ENCODE measurements at regions not wholly inside any gene's neighbourhood (a gene's known extent, or its start where the extent isn't known, plus 50 kb on each side); places are given as distances from the start of the nearest gene placed in this dataset.
"Not testable (repeated sequence)": the region's sequence is repeated elsewhere in the genome, so short reads cannot be mapped to it uniquely, and the experiment has no call there.

DNA sequence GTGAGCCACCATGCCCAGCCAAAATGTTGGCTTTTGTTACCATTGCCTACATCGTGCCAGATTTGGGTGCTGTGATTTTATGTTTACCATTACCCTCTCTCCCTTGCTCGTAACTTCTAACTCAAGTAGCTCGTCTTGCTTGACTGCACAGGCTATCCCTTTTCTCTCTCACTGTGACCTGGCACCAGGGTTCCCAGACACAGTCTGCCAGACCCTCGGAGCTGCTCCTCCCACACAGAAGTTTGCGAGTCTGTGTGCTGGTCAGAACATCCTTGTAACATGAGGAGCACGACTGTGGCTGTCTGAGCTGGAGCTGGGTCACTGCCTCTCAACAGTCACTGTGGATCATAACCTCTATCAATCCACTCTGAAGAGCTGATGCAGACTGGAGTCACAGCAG lies 152.5 kb upstream of the ACKR3 start:
- DNase-seq: no peak

DNA sequence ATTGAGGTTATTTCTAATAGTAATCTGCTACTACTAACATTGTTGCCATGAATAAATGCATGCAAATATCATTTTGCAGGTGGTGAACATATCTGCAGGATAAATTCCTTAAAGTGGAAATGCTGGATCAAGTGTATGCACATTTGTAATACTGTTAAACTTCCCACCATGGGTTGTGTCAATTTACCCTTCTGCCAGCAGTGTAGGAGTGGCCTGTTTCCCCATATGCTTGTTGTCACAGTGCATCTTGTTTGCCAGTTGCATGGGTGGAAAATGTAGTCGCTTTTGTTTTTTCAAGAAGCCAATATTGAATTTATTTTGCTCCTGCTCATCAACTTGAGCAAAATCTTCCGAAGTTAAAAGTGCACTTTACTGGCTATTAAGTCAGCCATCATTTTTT lies 139.0 kb upstream of the ACKR3 start:
- no peak for DNase-seq

DNA sequence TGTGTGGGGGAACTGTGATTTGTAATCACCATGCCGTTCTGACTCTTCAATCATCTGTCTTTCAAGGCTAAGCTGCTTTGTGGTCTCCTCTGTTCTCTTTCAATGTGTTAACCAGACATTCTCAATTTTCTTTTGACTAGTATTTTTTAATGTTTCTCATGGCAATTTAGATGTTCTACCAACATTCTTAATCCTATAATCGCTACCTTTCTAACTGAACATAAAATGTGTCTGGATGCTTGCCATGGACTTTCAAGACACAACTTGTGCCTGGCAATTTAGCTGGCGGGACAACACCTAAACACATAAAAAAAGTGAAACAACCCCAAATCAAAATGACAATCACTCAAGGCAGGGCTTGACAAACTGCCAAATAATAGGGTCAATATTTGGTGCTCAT lies 135.0 kb upstream of the ACKR3 start:
- no peak for DNase-seq

DNA sequence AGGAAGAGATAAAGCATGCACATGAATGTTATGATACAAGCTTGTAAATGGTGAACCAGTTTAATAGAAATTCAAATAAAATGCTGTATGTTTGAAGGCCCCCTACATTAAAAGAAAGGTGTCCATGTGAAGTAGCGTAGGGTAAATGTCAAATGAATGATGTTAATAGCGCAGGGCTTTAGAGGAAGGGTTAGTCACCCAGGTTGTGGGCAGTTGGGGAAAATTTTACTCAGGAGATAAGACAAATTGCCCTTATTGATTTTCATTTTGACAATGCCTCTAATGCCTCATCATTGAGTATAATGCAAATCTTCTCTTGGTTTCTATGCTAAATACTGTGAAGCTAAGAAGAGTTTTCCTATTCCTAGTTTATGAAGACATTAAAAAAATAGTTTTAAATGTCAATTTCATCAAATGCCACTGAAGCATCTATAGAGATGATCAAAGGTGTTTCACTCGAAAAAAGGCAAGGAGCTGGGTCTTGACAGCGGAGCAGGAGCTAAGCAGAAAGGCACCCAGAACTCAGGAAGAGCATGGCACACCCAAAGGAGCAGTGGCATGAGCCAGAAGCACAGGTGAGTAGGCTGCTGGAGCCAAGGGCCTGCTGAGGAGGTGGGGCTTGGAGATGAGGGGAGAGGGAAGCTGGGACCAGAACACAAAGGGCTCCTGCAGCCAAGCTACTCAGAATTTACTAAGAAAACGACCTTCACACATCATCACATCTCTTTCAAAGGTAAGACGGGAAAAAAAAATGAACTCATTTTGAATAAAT lies 129.3 kb upstream of the ACKR3 start:
- peak; percentile 4 for DNase-seq

DNA sequence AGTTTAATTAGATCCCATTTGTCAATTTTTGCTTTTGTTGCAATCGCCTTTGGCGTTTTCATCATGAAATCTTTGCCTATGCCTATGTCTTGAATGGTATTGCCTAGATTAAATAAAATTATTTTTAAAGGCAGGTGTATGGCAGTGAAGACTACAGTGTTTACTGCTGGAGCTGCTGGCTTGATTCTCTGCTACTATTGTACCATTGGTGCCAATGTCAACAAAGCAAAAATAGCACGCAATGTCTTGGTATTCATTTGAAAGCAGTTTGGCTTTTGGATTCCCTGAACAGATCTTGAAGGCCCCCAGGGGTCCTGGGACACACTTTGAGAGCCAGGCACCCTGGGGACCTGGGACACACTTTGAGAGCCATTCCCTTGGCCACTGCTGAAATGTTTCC lies 125.4 kb upstream of the ACKR3 start:
- DNase-seq: no peak

DNA sequence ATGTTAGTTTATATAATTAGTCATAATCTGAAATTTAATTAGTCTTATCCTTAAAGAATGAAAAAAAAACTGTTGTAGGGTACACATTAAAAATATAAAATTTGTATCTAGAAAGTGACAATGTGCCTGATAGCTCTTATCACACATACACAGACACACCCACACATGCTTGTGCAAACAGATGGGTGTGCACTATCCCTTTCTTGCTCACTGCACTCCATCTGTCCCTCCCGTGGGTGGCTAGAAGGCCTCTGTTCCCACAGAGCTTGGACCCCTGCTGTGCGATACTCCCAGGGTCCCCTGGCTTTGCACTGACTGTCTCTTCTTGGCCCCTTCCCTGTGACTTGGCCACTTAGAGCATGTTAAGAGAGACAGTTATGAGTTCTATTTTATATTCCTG lies 123.9 kb upstream of the ACKR3 start:
- DNase-seq: no peak

DNA sequence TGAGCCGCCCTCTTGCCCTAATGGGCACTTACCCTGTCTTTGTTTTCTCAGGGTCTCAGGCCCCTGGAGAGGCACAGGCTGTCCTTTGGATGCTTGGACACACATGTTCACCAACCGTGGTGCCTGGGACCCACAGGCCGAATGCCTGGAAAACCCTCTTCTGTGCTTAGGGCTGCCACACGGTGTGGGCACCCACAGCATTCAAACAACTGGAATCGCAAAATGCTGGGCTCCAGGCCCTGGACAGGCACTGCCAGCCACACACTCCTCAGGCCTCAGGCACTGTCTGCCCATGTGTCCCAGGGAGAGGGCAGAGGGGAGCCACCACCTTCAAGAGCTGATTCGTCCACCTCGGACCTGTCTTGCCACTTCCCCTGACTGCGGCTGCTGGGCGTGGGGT lies 123.1 kb upstream of the ACKR3 start:
- DNase-seq: no peak

DNA sequence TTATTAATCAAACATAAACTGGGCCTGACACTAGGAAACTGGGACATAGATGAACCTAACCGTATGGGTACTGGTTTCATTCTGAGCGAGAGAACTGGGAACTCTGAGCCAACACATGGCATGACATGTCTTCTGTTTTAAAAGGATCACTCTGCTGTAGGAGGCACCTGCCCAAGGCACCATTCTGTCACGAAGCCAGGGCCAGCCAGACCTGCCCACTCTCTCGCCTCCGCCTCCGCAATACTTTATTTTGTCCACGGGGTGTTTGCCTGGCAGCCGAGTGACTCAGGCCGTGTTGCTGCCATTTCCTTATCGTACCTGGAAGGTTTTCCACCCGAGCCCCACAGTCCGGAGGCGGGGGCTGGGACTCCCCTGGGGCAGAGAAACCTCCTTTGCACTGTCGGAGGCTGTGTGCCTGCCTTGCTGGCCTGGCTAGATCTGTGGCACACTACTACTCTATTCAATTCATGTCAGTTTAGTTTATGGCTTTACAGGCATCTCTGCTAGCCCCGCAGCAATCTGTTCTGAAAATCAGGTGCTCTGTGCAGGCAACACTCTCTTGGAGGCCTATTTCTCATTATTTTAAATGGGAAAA lies 120.4 kb upstream of the ACKR3 start:
- no peak for DNase-seq

DNA sequence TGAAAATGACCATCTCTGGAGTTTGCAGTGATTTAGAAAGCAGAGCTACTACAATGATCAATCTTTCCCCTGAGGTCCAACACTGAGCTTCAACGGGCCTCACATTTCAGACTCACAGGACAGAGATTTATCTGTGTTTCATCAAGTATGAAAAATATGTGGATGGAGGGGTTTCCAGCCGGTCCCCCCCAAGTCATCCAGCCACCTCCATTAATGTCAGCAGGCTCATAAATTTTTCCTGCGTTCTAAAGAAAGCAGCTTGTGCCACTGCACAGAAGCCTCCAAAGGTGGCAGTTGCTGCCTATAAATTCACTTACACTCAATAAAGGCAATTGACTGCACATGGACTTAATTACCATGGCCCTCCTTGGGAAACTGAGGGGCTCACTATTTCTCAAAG lies 117.4 kb upstream of the ACKR3 start:
- DNase-seq: no peak

DNA sequence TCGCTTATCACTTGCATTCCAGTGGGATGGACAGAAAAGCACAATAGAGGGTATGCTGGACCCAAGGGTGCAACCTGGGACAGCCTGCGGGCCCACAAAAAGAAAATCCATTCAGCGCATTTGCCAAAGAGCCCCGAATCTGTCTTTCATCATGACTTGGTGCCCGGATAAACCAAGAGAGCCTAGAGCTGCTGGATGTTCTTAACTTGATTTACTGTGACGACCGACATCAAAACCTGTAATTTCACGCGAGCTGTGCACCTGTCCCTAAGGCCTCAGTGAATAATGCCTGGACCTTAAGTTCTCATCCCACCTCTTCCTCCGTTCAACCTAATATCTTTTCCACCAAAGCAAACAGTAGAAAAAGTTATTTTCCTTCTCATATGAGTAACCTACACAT lies 115.5 kb upstream of the ACKR3 start:
- no peak for DNase-seq

DNA sequence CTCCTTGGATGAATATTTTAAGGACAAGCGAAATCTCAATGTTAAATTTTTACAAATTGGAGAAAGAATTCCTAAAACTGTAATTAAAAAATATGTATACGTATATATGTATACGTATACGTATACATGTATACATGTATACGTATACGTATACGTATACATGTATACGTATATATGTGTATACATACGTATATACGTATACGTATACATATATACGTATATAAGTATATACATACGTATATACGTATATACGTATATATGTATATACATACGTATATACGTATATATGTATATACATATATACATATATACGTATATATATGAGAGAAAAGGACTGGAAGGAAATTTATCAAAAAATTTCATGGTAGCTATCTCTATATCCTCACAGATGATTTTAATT lies 110.2 kb upstream of the ACKR3 start:
- DNase-seq: no peak

DNA sequence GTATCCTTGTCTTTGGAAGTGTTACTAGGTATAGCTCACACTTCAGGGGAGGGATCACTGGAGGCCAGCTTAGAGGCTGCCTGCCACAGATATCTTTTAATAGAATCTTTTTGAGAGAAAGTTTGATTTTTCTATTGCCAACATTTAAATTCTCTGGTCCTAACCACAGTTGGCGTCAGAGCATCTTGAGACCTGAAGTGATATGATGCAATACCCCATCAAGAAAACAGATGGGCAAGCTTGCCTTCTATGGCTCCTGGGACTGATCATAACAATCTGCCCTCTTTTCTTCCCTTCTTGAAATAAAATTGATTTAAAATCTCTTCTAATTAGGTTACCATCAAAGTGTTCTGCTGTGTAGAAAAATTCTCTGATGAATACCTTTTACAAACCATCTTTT lies 105.5 kb upstream of the ACKR3 start:
- no peak for DNase-seq

DNA sequence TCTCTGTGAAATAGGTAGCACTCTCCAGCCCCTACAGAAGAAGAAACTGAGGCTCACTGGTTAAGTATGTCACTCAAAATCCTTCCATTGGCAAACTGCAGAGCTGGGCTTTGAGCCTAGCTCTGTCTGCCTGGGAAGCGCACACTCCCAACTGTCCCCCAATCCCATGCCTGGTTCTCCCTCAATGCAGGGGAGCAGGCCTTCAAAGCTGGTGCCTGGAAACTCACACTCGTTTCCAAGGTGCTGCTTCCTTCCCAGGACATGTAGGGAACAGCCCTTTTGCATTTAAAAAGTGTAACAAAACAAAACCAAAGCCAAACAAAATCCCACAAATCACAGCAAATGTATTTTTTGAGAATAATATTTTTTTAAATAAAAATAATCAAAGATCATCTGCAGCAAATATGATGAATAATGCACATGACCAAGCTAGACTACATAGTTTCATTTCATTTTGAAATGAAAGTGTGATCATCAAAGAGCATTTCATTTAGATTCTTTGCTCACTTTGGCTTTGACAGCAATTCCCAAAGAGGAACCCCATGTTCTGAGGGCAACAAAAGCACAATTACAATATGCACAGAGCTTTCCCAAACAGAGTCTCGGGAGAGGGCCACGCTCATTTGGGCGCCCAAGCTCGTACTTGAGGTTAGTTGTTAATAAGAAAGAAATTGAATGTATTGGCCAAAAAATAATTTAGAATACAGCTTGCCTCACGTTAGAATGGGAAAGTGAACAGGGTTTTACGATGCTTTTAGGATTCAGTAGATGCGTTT lies 96.7 kb upstream of the ACKR3 start:
- DNase-seq: no peak

DNA sequence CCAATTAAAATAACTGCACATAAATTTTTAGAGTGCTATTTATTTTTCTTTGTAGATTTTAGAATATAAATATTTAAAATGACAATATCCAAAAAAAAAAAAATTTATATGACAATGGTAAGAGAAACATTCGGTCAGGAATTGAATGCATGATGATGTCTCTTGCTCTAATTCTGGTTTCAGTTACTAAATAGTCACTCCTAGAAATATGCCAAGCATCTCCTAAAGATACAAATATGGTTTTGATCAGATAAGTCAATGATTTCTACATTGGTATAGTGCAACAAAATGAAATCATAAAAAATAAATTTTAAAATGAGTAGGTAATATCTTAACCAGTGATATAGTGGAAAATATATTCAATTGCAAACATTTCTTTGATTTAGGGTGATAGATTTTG lies 95.9 kb upstream of the ACKR3 start:
- no peak for DNase-seq

DNA sequence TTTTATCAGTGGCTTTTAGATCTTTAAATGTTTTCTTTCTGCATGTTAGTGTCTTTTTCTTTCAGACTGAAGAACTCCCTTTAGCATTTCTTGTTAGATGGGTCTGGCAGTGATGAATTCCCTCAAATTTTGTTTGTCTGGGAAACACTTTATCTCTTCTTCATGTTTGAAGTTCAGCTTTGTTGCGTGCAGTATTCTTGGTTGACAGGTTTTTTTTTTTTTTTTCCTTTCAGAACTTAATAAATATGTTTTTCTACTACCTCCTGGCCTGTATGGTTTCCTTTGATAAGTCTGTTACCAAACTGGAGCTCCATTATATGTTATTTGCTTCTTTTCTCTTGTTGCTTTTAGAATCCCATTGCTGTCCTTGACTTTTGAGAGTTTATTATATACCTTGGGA lies 89.8 kb upstream of the ACKR3 start:
- no peak for DNase-seq

DNA sequence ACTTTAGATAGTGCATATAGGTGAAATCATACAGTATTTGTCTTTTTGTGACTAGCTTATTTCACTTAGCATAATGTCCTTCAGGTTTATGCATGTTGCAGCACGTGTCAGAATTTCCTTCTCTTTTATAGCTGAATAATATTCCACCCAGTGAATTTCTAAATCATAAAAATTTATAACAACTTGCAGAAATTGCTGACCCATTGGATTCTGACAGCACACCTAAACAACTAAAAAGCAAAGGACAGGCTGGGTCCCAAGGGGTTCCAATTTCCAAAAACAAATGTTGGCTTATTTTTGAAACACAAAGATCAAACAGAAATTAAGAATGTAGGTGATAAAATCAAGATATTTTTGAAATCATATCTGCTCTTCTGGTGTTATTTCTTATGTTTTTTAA lies 86.5 kb upstream of the ACKR3 start:
- no peak for DNase-seq

DNA sequence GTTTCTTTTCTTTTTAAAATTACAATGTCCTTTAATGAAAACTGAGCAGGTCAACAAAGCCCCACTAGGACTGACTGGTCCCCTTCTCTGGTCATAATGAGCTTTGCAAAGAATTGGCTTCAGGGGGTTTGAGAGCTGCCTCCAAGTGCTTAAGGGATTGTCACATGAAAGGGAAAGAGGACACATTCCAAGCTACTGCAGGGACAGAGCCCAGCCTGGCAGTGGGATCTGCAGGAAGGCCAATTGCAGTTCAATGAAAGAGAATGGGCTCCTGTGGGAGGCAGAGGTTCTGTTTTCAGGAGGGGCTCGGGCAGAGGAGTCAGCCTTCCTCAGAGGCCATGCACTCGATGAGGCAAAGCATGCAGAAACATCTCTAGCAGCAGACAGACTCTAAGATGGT lies 84.1 kb upstream of the ACKR3 start:
- DNase-seq: no peak

DNA sequence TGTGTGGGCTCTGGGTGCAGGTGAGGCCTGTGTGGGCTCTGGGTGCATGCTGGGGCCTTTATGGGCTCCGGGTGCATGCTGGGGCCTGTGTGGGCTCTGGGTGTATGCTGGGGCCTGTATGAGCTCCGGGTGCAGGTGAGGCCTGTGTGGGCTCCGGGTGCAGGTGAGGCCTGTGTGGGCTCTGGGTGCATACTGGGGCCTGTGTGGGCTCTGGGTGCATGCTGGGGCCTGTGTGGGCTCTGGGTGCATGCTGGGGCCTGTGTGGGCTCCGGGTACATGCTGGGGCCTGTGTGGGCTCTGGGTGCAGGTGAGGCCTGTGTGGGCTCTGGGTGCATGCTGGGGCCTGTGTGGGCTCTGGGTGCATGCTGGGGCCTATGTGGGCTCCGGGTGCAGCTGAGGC lies 80.5 kb upstream of the ACKR3 start:
- not testable (repeated sequence) for DNase-seq

DNA sequence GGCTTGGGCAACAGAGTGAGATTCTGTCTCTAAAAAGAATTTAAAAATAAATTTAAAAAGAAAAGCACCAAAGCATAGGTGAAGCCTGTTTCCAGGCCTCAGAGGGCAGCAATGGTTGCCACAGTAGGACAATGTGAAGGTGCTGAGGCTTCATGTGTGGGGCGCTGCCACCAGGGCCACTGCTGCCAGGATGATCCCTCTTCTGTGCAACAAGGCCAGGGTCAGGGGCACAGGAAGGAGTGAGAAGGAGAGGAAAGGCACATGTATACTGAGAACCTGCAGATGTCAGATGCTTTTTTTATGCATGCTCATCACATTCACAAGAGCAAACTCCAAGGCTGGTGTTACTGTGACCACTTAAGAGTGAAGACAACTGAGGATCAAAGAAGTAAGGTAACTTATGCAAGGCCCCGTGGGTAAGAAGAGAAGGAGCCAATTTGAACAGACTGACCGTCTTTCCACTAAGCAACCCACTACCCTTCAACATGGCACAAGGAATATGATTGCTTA lies 79.7 kb upstream of the ACKR3 start:
- DNase-seq: no peak

DNA sequence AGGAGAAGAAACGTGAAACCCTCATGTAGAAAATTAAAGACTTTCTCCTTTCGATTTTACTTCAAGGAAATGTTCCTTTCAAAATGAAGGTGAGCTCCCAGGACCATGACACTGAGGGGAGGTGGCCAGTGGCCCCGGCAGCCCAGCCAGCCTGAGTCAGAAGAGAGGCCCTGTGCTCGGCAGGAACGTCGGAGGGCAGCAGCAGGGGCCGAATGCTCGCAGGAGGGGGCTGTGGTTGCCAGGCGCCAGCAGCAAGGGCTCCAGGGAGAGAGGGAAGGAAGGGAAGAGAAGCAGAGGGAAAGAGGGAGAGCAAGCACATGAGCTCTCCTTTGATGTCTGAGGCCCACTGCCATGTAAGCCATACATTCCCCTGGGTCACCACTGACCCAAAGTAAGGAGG lies 73.3 kb upstream of the ACKR3 start:
- no peak for DNase-seq

DNA sequence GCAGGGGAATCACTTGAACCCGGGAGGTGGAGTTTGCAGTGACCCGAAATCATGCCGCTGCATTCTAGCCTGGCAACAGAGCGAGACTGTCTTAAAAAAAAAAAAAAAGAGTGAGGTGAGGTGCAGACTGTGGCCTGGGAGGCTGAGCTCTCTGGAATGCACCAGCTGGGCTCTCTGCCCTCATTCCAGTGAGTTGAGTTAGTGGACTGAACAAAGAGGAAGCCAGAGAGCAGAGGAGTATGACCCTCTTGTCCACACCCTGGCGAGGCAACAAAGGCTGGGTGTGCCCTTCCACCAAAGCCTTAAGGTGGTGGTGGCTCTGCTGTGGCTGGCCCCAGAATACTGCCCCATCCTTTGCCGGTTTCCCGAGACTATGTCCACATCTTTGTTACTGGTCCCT lies 71.3 kb upstream of the ACKR3 start:
- DNase-seq: no peak

DNA sequence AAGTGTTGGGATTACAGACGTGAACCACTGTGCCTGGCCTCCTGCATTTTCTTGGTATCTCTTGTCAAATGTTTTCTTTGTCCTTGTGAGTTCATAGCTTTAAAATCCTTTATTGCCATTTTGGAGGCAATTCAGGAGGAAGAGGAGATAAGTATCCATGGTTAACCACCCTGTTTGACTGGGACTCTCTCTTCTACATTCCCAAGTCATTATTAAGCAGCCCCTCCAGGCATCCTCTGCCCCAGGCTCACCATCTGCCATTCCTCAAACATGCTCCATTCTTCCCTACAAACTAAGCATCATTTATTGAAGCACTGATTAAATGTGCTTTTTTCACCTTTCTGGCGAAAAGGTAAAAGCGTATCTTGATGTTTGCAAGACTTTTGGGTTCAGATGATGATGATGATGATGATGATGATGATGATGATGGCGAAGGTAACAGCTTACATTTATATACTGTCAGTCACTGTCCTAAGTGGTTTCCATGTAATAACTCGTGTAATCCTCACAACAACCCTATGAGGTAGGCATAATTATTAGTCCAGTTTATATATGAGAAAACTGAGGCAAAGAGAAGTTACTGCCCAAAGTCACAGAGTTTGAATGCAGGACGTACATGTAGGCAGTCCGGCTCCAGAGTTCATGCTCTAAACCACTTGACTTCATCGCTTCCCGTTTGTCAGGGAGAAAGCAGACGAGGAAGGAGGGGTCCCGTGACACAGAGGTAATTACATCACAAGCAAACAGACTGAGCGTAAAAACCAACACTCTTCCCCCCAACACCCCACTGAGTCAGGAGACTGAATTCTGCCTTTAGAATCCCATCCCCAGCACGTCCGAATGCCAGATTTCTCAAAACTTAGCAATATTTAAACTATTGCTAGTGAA lies 69.7 kb upstream of the ACKR3 start:
- no peak for DNase-seq

DNA sequence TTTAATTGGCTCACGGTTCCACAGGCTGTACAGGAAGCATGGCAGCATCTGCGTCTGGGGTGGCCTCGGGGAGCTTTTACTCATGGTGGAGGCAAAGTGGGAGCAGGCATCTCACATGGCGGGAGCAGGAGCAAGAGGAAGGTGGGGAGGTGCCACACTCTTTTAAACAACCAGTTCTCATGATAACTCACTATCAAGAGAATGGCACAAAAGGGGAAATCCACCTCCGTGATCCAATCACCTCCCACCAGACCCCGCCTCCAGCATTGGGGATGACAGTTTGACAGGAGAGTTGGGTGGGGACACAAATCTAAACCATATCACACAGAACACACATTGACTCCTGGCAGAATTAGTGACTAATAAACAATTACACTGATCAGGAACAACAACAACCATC lies 68.6 kb upstream of the ACKR3 start:
- no peak for DNase-seq
